Uterus (tissue), 3 donors: ENCODE measurements at regions not wholly inside any gene's neighbourhood (a gene's known extent, or its start where the extent isn't known, plus 50 kb on each side); places are given as distances from the start of the nearest gene placed in this dataset.

Source experiments
- DNase-seq, 2 donors: peaks; one replicate each; pipeline ENCODE4 v3.0.0-alpha.2; 2019 to 2020
- H3K27ac ChIP-seq, 2 donors: fragments of 200-600 bp; sonication (generic); 1 replicate in 1 of 2; 2 replicates in 1 of 2; pipeline ENCODE4 v1.5.1; 2016 to 2018
- H3K27me3 ChIP-seq, 2 donors: fragments of 200-600 bp; sonication (generic); one replicate each; pipeline ENCODE4 v1.5.1; 2018 to 2019; ENCODE audit warnings: control low read depth in 1 of 2
- H3K36me3 ChIP-seq, 2 donors: fragments of 200-600 bp; sonication (generic); one replicate each; pipeline ENCODE4 v1.5.1; 2019; ENCODE audit warnings: control low read depth in 1 of 2
- H3K4me1 ChIP-seq, 2 donors: fragments of 200-600 bp; sonication (generic); one replicate each; pipeline ENCODE4 v1.5.1; 2018 to 2019; ENCODE audit warnings: control low read depth in 1 of 2
- H3K4me3 ChIP-seq, 2 donors: fragments of 200-600 bp; sonication (generic); 1 replicate in 1 of 2; 2 replicates in 1 of 2; pipeline ENCODE4 v1.5.1; 2018 to 2019; ENCODE audit warnings: mild to moderate bottlenecking in 1 of 2
- H3K9me3 ChIP-seq, 2 donors: fragments of 200-600 bp; sonication (generic); one replicate each; pipeline ENCODE4 v1.5.1; 2019; ENCODE audit warnings: control low read depth in 1 of 2
- CTCF ChIP-seq, 4 experiments: fragments of 200-600 bp in 2 of 4; fragments of 450-650 bp in 2 of 4; sonication (generic) in 2 of 4; IDR thresholded peaks; one replicate each; pipeline ENCODE4 v1.5.1; 2016 to 2019; ENCODE audit warnings: antibody characterized with exemption in 4 of 4, mild to moderate bottlenecking in 2 of 4, moderate library complexity in 1 of 4
- POLR2A ChIP-seq, 2 donors: fragments of 450-650 bp; IDR thresholded peaks; one replicate each; pipeline ENCODE4 v1.6.1; 2016; ENCODE audit warnings: antibody characterized with exemption in 2 of 2, mild to moderate bottlenecking in 1 of 2, moderate library complexity in 1 of 2
- intact Hi-C: fragments of 100-400 bp; cut with DNase I; formaldehyde crosslinking; loops from one replicate; pipeline ENCODE4 v1.15.1; 2023; ENCODE audit warnings: low total_unique reads
- donor health status: DM: yes; HTN: yes; CAD: no.

DNA sequence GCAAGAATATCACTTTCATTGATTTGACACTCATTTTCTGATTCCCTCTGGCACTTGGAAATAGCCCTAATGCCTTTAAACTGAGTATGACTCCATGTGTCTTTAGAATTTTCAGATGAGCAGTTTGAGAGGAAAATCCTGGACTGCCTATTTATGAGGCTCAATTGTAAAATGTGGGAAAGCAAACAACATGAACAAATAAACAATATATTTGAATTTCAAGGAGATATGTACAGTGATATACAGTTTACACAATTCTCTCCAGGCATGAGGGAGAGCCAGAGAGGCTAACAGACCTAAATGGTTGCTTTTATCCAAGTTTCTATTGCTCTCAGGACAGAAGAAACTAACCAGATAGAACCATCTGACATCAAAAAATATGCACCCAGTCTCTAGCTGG is 748.2 kb upstream of the NRSN1 start:
- no peak for TF ChIP-seq POLR2A (IDR thresholded peaks at IDR 0.05)
- no peak for TF ChIP-seq CTCF (IDR thresholded peaks at IDR 0.05)
- H3K27me3 ChIP-seq = no peaks in the 10 kb centered on the region
- no peaks in the 10 kb centered on the region for H3K4me1 ChIP-seq
- intact Hi-C loops = no loop called here
- H3K4me3 ChIP-seq = no peak overlapping the region
- no peaks in the 10 kb centered on the region for H3K9me3 ChIP-seq
- H3K36me3 ChIP-seq = no peaks in the 10 kb centered on the region
- no peak for DNase-seq
- no peak overlapping the region for H3K27ac ChIP-seq

GRCh38 chr6:23380465-23380864 is 745.5 kb upstream of the NRSN1 start:
- H3K27me3 ChIP-seq = no peaks in the 10 kb centered on the region
- TF ChIP-seq POLR2A (IDR thresholded peaks at IDR 0.05) = no peak
- TF ChIP-seq CTCF (IDR thresholded peaks at IDR 0.05) = no peak
- no peaks in the 10 kb centered on the region for H3K9me3 ChIP-seq
- H3K4me1 ChIP-seq = no peaks in the 10 kb centered on the region
- H3K36me3 ChIP-seq = no peaks in the 10 kb centered on the region
- intact Hi-C loops = no loop called here
- H3K4me3 ChIP-seq = no peak overlapping the region
- DNase-seq = no peak
- no peak overlapping the region for H3K27ac ChIP-seq

- Histone ChIP-seq H3K27ac (no peak overlapping the region), H3K4me3 (no peak overlapping the region), H3K4me1 (no peaks in the 10 kb centered on the region), H3K27me3 (no peaks in the 10 kb centered on the region), H3K36me3 (no peaks in the 10 kb centered on the region), H3K9me3 (no peaks in the 10 kb centered on the region)
- no peak for TF ChIP-seq POLR2A (IDR thresholded peaks at IDR 0.05)
- no peak for TF ChIP-seq CTCF (IDR thresholded peaks at IDR 0.05)
- intact Hi-C loops = no loop called here
- DNase-seq = no peak
Measured at GRCh38 chr6:23388086-23388783, 737.8 kb upstream of the NRSN1 start.

DNA sequence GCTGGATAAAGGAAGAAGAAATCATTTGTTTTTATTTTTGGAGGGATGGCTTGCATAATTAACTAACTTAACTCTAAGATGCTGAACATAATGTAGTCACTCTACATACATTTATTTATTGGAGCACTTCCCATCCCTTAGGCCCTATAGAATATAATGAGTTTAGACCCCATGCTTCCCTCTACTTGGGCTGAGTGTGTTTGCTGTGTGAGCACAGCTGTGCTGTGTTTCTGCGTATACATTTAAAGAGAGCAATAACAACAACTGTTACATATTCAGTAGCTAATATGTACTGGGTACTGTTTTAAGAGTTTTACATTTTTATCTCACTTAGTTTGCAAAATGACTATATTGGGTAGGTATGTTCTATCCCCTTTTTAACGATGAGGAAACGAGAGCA is 736.6 kb upstream of the NRSN1 start:
- Histone ChIP-seq H3K9me3 (no peaks in the 10 kb centered on the region), H3K36me3 (no peaks in the 10 kb centered on the region), H3K27me3 (no peaks in the 10 kb centered on the region), H3K27ac (no peak overlapping the region), H3K4me1 (no peaks in the 10 kb centered on the region), H3K4me3 (no peak overlapping the region)
- DNase-seq = no peak
- intact Hi-C loops = no loop called here
- TF ChIP-seq POLR2A (IDR thresholded peaks at IDR 0.05) (no peak), CTCF (IDR thresholded peaks at IDR 0.05) (no peak)

GRCh38 chr6:23390221-23390620 is 735.8 kb upstream of the NRSN1 start:
- TF ChIP-seq POLR2A (IDR thresholded peaks at IDR 0.05) (no peak), CTCF (IDR thresholded peaks at IDR 0.05) (no peak)
- Histone ChIP-seq H3K4me3 (no peak overlapping the region), H3K9me3 (no peaks in the 10 kb centered on the region), H3K36me3 (no peaks in the 10 kb centered on the region), H3K27ac (no peak overlapping the region), H3K4me1 (no peaks in the 10 kb centered on the region), H3K27me3 (no peaks in the 10 kb centered on the region)
- intact Hi-C loops = no loop called here
- no peak for DNase-seq
